ENCODE measurements at regions not wholly inside any gene's neighbourhood (a gene's known extent, or its start where the extent isn't known, plus 50 kb on each side); places are given as distances from the start of the nearest gene placed in this dataset.

DNA sequence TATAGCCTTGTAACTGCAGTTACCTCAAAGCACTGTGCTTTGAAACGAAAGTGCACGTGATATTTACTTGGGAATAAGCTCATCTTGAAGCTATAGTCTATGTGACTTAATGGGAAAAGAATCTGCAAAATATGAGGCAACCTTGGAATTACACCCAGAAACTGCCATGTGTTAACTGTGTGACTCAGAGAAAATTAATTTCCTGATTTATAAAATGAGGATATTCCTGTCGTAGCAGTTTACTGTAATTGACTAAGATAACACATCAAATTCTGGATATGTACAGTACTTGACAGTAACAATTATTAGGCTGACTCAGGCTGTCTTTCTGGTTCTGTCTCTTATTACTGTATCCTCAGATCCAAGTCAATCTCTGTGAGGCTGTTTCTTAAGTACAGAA lies 1079.9 kb upstream of the ACO1 start:
- Histone ChIP-seq H3K27ac (ENCODE audit: extremely low read length, insufficient read depth, low read length) (no peak overlapping the region), H3K79me2 (ENCODE audit: insufficient read depth, low read length) (no peaks in the 10 kb centered on the region), H2AFZ (ENCODE audit: low read length) (no peak overlapping the region), H3K36me3 (replicated peaks in 1 of 2; ENCODE audit: control insufficient read depth in 1 of 2, insufficient read depth in 2 of 2, low read length in 2 of 2) (no peaks in the 10 kb centered on the region), H3K4me3 (replicated peaks in 1 of 3; ENCODE audit: insufficient read depth in 1 of 3, low read depth in 2 of 3, low read length in 3 of 3) (no peak overlapping the region), H3K9me3 (ENCODE audit: low read length) (no peaks in the 10 kb centered on the region), H3K4me2 (ENCODE audit: low read depth, low read length) (no peak overlapping the region), H3K9ac (ENCODE audit: insufficient read depth, low read depth, low read length) (no peak overlapping the region), H4K20me1 (ENCODE audit: insufficient read depth, low read length) (no peaks in the 10 kb centered on the region), H3K4me1 (ENCODE audit: insufficient read depth, low read length) (no peaks in the 10 kb centered on the region), H3K27me3 (ENCODE audit: control insufficient read depth in 1 of 2, insufficient read depth in 2 of 2, low read length in 2 of 2) (no peaks in the 10 kb centered on the region)
- BruUV-seq (replicated peaks): no TSS peak
- under 1% methylated on average over 3 of the region's 3 CpGs for WGBS (ENCODE audit: low lambda C conversion rate)
- in situ Hi-C loops (cut with HindIII; ENCODE audit: extremely low pct_ligation_motif_present, low pct_unique_long_range_greater_than_20kb): no loop called here
- TF ChIP-seq SUZ12 (IDR thresholded peaks at IDR 0.05; ENCODE audit: low read depth, low read length) (no peak), RXRA (CRISPR knock-in tag; IDR thresholded peaks at IDR 0.05) (no peak), FOXA1 (IDR thresholded peaks at IDR 0.05) (no peak), FOXA1 (CRISPR knock-in tag; IDR thresholded peaks at IDR 0.05) (no peak), GATAD2A (CRISPR knock-in tag; IDR thresholded peaks at IDR 0.05) (no peak), CHD2 (IDR thresholded peaks at IDR 0.05; ENCODE audit: low read depth, low read length) (no peak), SIN3B (IDR thresholded peaks at IDR 0.05; ENCODE audit: low read length) (no peak), ZNF713 (CRISPR knock-in tag; IDR thresholded peaks at IDR 0.05) (no peak), ONECUT2 (CRISPR knock-in tag; IDR thresholded peaks at IDR 0.05) (no peak), HMGA1 (CRISPR knock-in tag; conservative IDR thresholded peaks at IDR 0.05) (no peak)
- TF ChIP-seq, protein P1, sequence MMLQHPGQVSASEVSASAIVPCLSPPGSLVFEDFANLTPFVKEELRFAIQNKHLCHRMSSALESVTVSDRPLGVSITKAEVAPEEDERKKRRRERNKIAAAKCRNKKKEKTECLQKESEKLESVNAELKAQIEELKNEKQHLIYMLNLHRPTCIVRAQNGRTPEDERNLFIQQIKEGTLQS (CRISPR knock-in tag; IDR thresholded peaks at IDR 0.05): no peak
- TF ChIP-seq, protein P2, sequence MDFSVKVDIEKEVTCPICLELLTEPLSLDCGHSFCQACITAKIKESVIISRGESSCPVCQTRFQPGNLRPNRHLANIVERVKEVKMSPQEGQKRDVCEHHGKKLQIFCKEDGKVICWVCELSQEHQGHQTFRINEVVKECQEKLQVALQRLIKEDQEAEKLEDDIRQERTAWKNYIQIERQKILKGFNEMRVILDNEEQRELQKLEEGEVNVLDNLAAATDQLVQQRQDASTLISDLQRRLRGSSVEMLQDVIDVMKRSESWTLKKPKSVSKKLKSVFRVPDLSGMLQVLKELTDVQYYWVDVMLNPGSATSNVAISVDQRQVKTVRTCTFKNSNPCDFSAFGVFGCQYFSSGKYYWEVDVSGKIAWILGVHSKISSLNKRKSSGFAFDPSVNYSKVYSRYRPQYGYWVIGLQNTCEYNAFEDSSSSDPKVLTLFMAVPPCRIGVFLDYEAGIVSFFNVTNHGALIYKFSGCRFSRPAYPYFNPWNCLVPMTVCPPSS (IDR thresholded peaks at IDR 0.05): no peak
- TF ChIP-seq, protein P3, sequence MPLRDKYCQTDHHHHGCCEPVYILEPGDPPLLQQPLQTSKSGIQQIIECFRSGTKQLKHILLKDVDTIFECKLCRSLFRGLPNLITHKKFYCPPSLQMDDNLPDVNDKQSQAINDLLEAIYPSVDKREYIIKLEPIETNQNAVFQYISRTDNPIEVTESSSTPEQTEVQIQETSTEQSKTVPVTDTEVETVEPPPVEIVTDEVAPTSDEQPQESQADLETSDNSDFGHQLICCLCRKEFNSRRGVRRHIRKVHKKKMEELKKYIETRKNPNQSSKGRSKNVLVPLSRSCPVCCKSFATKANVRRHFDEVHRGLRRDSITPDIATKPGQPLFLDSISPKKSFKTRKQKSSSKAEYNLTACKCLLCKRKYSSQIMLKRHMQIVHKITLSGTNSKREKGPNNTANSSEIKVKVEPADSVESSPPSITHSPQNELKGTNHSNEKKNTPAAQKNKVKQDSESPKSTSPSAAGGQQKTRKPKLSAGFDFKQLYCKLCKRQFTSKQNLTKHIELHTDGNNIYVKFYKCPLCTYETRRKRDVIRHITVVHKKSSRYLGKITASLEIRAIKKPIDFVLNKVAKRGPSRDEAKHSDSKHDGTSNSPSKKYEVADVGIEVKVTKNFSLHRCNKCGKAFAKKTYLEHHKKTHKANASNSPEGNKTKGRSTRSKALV (CRISPR knock-in tag; IDR thresholded peaks at IDR 0.05): no peak
- no peak for FAIRE-seq
- ChIA-PET POLR2A (no interaction called here), CTCF (ENCODE audit: low intra/inter-chr PET ratio, low total read pairs) (no interaction called here)
- DNase-seq (ENCODE audit: low spot score): no peak
- ATAC-seq: no peak
- intact Hi-C loops (cut with micrococcal nuclease; ENCODE audit: unreplicated experiment): no loop called here
